ENCODE measurements at regions not wholly inside any gene's neighbourhood (a gene's known extent, or its start where the extent isn't known, plus 50 kb on each side); places are given as distances from the start of the nearest gene placed in this dataset.

- TF ChIP-seq, protein P1, sequence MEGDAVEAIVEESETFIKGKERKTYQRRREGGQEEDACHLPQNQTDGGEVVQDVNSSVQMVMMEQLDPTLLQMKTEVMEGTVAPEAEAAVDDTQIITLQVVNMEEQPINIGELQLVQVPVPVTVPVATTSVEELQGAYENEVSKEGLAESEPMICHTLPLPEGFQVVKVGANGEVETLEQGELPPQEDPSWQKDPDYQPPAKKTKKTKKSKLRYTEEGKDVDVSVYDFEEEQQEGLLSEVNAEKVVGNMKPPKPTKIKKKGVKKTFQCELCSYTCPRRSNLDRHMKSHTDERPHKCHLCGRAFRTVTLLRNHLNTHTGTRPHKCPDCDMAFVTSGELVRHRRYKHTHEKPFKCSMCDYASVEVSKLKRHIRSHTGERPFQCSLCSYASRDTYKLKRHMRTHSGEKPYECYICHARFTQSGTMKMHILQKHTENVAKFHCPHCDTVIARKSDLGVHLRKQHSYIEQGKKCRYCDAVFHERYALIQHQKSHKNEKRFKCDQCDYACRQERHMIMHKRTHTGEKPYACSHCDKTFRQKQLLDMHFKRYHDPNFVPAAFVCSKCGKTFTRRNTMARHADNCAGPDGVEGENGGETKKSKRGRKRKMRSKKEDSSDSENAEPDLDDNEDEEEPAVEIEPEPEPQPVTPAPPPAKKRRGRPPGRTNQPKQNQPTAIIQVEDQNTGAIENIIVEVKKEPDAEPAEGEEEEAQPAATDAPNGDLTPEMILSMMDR (conservative IDR thresholded peaks at IDR 0.05; ENCODE audit: low read length) = no peak
- no peak for TF ChIP-seq EZH2phosphoT487 (IDR thresholded peaks at IDR 0.05; ENCODE audit: borderline replicate concordance, low read depth, low read length)
Measured at GRCh38 chr18:39232937-39233336, 1667.3 kb upstream of the CELF4 start.
